ENCODE measurements at regions not wholly inside any gene's neighbourhood (a gene's known extent, or its start where the extent isn't known, plus 50 kb on each side); places are given as distances from the start of the nearest gene placed in this dataset.
"Not testable (repeated sequence)": the region's sequence is repeated elsewhere in the genome, so short reads cannot be mapped to it uniquely, and the experiment has no call there.

GRCh38 chr15:62868507-62868906 is 174.0 kb upstream of the TPM1 start:
- H3K27me3 ChIP-seq = no peaks in the 10 kb centered on the region
- WGBS (ENCODE audit: insufficient coverage, low coverage, low lambda C conversion rate, missing lambda C conversion rate) = 92% methylated on average over 6 of the region's 6 CpGs
- H3K36me3 ChIP-seq = no peaks in the 10 kb centered on the region
- H3K27ac ChIP-seq = no peak overlapping the region
- no peaks in the 10 kb centered on the region for H3K9me3 ChIP-seq
- ATAC-seq = no peak
- no peak for DNase-seq
- no peak overlapping the region for H3K4me3 ChIP-seq
- intact Hi-C loops (cut with DNase I) = no loop called here
- TF ChIP-seq CTCF (IDR thresholded peaks at IDR 0.05) (no peak), POLR2A (IDR thresholded peaks at IDR 0.05) (no peak)
- no peaks in the 10 kb centered on the region for H3K4me1 ChIP-seq

GRCh38 chr15:62869116-62869515 is 173.4 kb upstream of the TPM1 start:
- H3K4me3 ChIP-seq = no peak overlapping the region
- no peaks in the 10 kb centered on the region for H3K27me3 ChIP-seq
- H3K9me3 ChIP-seq = no peaks in the 10 kb centered on the region
- TF ChIP-seq POLR2A (IDR thresholded peaks at IDR 0.05) (no peak), CTCF (IDR thresholded peaks at IDR 0.05) (no peak)
- WGBS (ENCODE audit: insufficient coverage, low coverage, low lambda C conversion rate, missing lambda C conversion rate) = 88% methylated on average over 2 of the region's 2 CpGs
- no peak overlapping the region for H3K27ac ChIP-seq
- H3K36me3 ChIP-seq = no peaks in the 10 kb centered on the region
- ATAC-seq = no peak
- no peak for DNase-seq
- no peaks in the 10 kb centered on the region for H3K4me1 ChIP-seq
- intact Hi-C loops (cut with DNase I) = no loop called here

- TF ChIP-seq CTCF (IDR thresholded peaks at IDR 0.05) (no peak), POLR2A (IDR thresholded peaks at IDR 0.05) (no peak)
Observed at GRCh38 chr15:62870216-62870615, 172.3 kb upstream of the TPM1 start.

GRCh38 chr15:62870701-62871100 is 171.8 kb upstream of the TPM1 start:
- H3K4me1 ChIP-seq; H3K4me3 ChIP-seq; intact Hi-C loops (cut with DNase I); ATAC-seq; H3K36me3 ChIP-seq; H3K9me3 ChIP-seq; H3K27ac ChIP-seq; DNase-seq; H3K27me3 ChIP-seq: not testable (repeated sequence)
- WGBS (ENCODE audit: insufficient coverage, low coverage, low lambda C conversion rate, missing lambda C conversion rate) = 97% methylated on average over 3 of the region's 3 CpGs

More at GRCh38 chr15:62870216-62870615, 172.3 kb upstream of the TPM1 start:
- no peaks in the 10 kb centered on the region for H3K36me3 ChIP-seq
- ATAC-seq (no peak), DNase-seq (no peak)
- 95% methylated on average over 2 of the region's 2 CpGs for WGBS (ENCODE audit: insufficient coverage, low coverage, low lambda C conversion rate, missing lambda C conversion rate)
- H3K4me1 ChIP-seq = no peaks in the 10 kb centered on the region
- no peaks in the 10 kb centered on the region for H3K27me3 ChIP-seq
- H3K27ac ChIP-seq = no peak overlapping the region
- intact Hi-C loops (cut with DNase I) = no loop called here
- H3K9me3 ChIP-seq = no peaks in the 10 kb centered on the region
- H3K4me3 ChIP-seq = no peak overlapping the region

GRCh38 chr15:62873203-62873602 is 169.3 kb upstream of the TPM1 start:
- ATAC-seq (no peak), DNase-seq (no peak)
- intact Hi-C loops (cut with DNase I) = no loop called here
- no CpG with 5 or more reads among the region's 5 CpGs for WGBS (ENCODE audit: insufficient coverage, low coverage, low lambda C conversion rate, missing lambda C conversion rate)
- H3K4me3 ChIP-seq = no peak overlapping the region
- peaks cover 0 to 6% (median 3%) of the 10 kb centered on the region in 4 donors for H3K4me1 ChIP-seq
- no peaks in the 10 kb centered on the region for H3K36me3 ChIP-seq
- no peak overlapping the region for H3K27ac ChIP-seq
- H3K27me3 ChIP-seq = no peaks in the 10 kb centered on the region
- no peak for TF ChIP-seq POLR2A (IDR thresholded peaks at IDR 0.05)
- TF ChIP-seq CTCF (IDR thresholded peaks at IDR 0.05) = no peak
- H3K9me3 ChIP-seq = no peaks in the 10 kb centered on the region
